GM10266 (cell line): ENCODE measurements at regions not wholly inside any gene's neighbourhood (a gene's known extent, or its start where the extent isn't known, plus 50 kb on each side); places are given as distances from the start of the nearest gene placed in this dataset.

Experiments used
- DNase-seq: peaks from one replicate; pipeline ENCODE4 v3.0.0; 2012; ENCODE audit errors: extremely low spot score
- CTCF ChIP-seq: IDR thresholded peaks from 2 replicates; pipeline ENCODE4 v1.5.1; 2012; ENCODE audit warnings: mild to moderate bottlenecking, low read depth; ENCODE audit not compliant: control insufficient read depth, insufficient read depth; ENCODE audit errors: missing control alignments

- no peak for TF ChIP-seq CTCF
- no peak for DNase-seq
Observed at GRCh38 chr14:45721472-45721871, 468.5 kb upstream of the MIS18BP1 start.

GRCh38 chr14:45716572-45716971 is 463.6 kb upstream of the MIS18BP1 start:
- no peak for TF ChIP-seq CTCF
- no peak for DNase-seq

- TF ChIP-seq CTCF = no peak
- DNase-seq = no peak
Observed at GRCh38 chr14:45715946-45716345, 462.9 kb upstream of the MIS18BP1 start.

- DNase-seq = no peak
- no peak for TF ChIP-seq CTCF
Observed at GRCh38 chr14:45709541-45709940, 456.5 kb upstream of the MIS18BP1 start.

GRCh38 chr14:45705940-45706534 is 453.0 kb upstream of the MIS18BP1 start:
- DNase-seq = no peak

GRCh38 chr14:45699471-45699870 is 446.5 kb upstream of the MIS18BP1 start:
- no peak for DNase-seq
- TF ChIP-seq CTCF = no peak

More at GRCh38 chr14:45705940-45706534, 453.0 kb upstream of the MIS18BP1 start:
- no peak for TF ChIP-seq CTCF

GRCh38 chr14:45698462-45699134 is 445.6 kb upstream of the MIS18BP1 start:
- DNase-seq = no peak

More at GRCh38 chr14:45698462-45699134, 445.6 kb upstream of the MIS18BP1 start:
- no peak for TF ChIP-seq CTCF
